GM12864 (cell line): ENCODE measurements at regions not wholly inside any gene's neighbourhood (a gene's known extent, or its start where the extent isn't known, plus 50 kb on each side); places are given as distances from the start of the nearest gene placed in this dataset.

Experiments
- DNase-seq: peaks from one replicate; pipeline ENCODE4 v3.0.0-alpha.2; 2011; ENCODE audit warnings: low read depth
- H3K4me3 ChIP-seq: 2 replicates; pipeline ENCODE4 v1.5.1; 2011; ENCODE audit warnings: mild to moderate bottlenecking, low read depth, low read length, control low read depth
- CTCF ChIP-seq: IDR thresholded peaks from 2 replicates; pipeline ENCODE4 v1.5.1; 2011; ENCODE audit warnings: low read depth, mild to moderate bottlenecking, moderate library complexity, low read length, control low read depth, inconsistent platforms; ENCODE audit errors: missing control alignments

- no peak for DNase-seq
- no peak overlapping the region for H3K4me3 ChIP-seq
- no peak for TF ChIP-seq CTCF
These were observed 91.0 kb upstream of the ARHGAP32 start for GRCh38 chr11:129283141-129283540.

GRCh38 chr11:129282634-129283033 lies 90.5 kb upstream of the ARHGAP32 start:
- no peak for TF ChIP-seq CTCF
- H3K4me3 ChIP-seq = no peak overlapping the region
- DNase-seq = no peak

- TF ChIP-seq CTCF = no peak
- DNase-seq = no peak
These were observed 89.6 kb upstream of the ARHGAP32 start for GRCh38 chr11:129281471-129282415.

GRCh38 chr11:129280027-129280811 lies 88.1 kb upstream of the ARHGAP32 start:
- no peak for DNase-seq
- no peak for TF ChIP-seq CTCF
- peak overlapping the region; percentile 17; the same call in 1 of the 2 replicates for H3K4me3 ChIP-seq

More at GRCh38 chr11:129281471-129282415, 89.6 kb upstream of the ARHGAP32 start:
- no peak overlapping the region for H3K4me3 ChIP-seq

- no peak for DNase-seq
- TF ChIP-seq CTCF = no peak
- peak overlapping the region; percentile 17 for H3K4me3 ChIP-seq
These were observed 87.4 kb upstream of the ARHGAP32 start for GRCh38 chr11:129279326-129280026.

- no peak overlapping the region; the same call in 1 of the 2 replicates for H3K4me3 ChIP-seq
- no peak for DNase-seq
- no peak for TF ChIP-seq CTCF
These were observed 86.6 kb upstream of the ARHGAP32 start for GRCh38 chr11:129278586-129279319.
